ENCODE measurements at regions not wholly inside any gene's neighbourhood (a gene's known extent, or its start where the extent isn't known, plus 50 kb on each side); places are given as distances from the start of the nearest gene placed in this dataset.

- TF ChIP-seq NFRKB (IDR thresholded peaks at IDR 0.05), result no peak
- TF ChIP-seq FOXM1 (IDR thresholded peaks at IDR 0.05; ENCODE audit: borderline replicate concordance), result no peak
Measured at GRCh38 chr12:59904874-59905521, 309.2 kb downstream of the SLC16A7 start.

Measured in HEK293T (cell line).